GM12878 (cell line): ENCODE measurements at regions not wholly inside any gene's neighbourhood (a gene's known extent, or its start where the extent isn't known, plus 50 kb on each side); places are given as distances from the start of the nearest gene placed in this dataset.

Experiments
- ATAC-seq: fragments of 200-7000 bp; cut with Tn5 transposase; 3 replicates; pipeline ENCODE4 v1.9.1; 2020; ENCODE audit warnings: mild to moderate bottlenecking, moderate library complexity
- BruUV-seq: library from RNA; stranded (reverse); fragments of 400-500 nt; replicated peaks from 2 replicates; lab custom pipeline; 2021; lab: Mats Ljungman, UMichigan
- CTCF ChIA-PET: fragments of 300-600 bp; sonication (Branson Sonifier 250); formaldehyde crosslinking; extraction: SDS; loops from one replicate; lab custom pipeline; 2021; ENCODE audit warnings: inconsistent platforms; lab: Yijun Ruan, JAX
- POLR2A ChIA-PET: fragments of 350-600 bp; formaldehyde crosslinking; extraction: SDS; loops from one replicate; lab custom pipeline; 2021; ENCODE audit warnings: inconsistent platforms; lab: Charles Lee
- RAD21 ChIA-PET: fragments of 300-600 bp; sonication (Branson Sonifier 250); formaldehyde crosslinking; loops from one replicate; lab custom pipeline; 2023; ENCODE audit warnings: antibody characterized with exemption; ENCODE audit not compliant: unreplicated experiment; lab: Charles Lee
- SMC1A ChIA-PET: fragments of 300-600 bp; sonication (Branson Sonifier 250); formaldehyde crosslinking; loops from one replicate; lab custom pipeline; 2023; ENCODE audit not compliant: unreplicated experiment, uncharacterized antibody; lab: Charles Lee
- DNase-seq: peaks from one replicate; pipeline ENCODE4 v3.0.0-alpha.2; 2011; ENCODE audit warnings: low read depth, low spot score
- FAIRE-seq: peaks from 3 replicates; lab custom pipeline; 2011; peaks lifted over from hg19 to GRCh38; lab: Jason Lieb, UNC
- H2AFZ ChIP-seq: 2 replicates; pipeline ENCODE4 v1.6.0; 2011; ENCODE audit warnings: low read depth, low read length, control low read depth; ENCODE audit not compliant: control insufficient read depth
- H3K27ac ChIP-seq: 2 replicates; pipeline ENCODE4 v1.5.1; 2011; ENCODE audit warnings: control low read depth; ENCODE audit not compliant: control insufficient read depth, insufficient read depth
- H3K27me3 ChIP-seq, 2 experiments: replicated peaks in 1 of 2; 2 replicates each; pipeline versions ENCODE4 v1.6.0 to v1.6.1; 2011; ENCODE audit warnings: low read length in 1 of 2; ENCODE audit not compliant: control insufficient read depth in 2 of 2, insufficient read depth in 2 of 2
- H3K36me3 ChIP-seq, 2 experiments: 2 replicates each; pipeline ENCODE4 v1.5.1; 2011; ENCODE audit warnings: low read length in 1 of 2; ENCODE audit not compliant: control insufficient read depth in 2 of 2, insufficient read depth in 2 of 2
- H3K4me1 ChIP-seq: 2 replicates; pipeline ENCODE4 v1.6.1; 2011; ENCODE audit warnings: mild to moderate bottlenecking, low read length, moderate library complexity, mixed read lengths; ENCODE audit not compliant: control insufficient read depth, insufficient read depth
- H3K4me2 ChIP-seq: 2 replicates; pipeline ENCODE4 v1.6.0; 2011; ENCODE audit warnings: control low read depth; ENCODE audit not compliant: control insufficient read depth, insufficient read depth
- H3K4me3 ChIP-seq: fragments of 200-600 bp; sonication (generic); 2 replicates; pipeline ENCODE4 v1.5.1; 2016
- H3K79me2 ChIP-seq: 2 replicates; pipeline ENCODE4 v1.6.0; 2011; ENCODE audit warnings: low read length; ENCODE audit not compliant: control insufficient read depth, insufficient read depth
- H3K9ac ChIP-seq: 2 replicates; pipeline ENCODE4 v1.8.0; 2011; ENCODE audit warnings: low read length, control low read depth, mixed read lengths; ENCODE audit not compliant: control insufficient read depth, insufficient read depth
- H3K9me3 ChIP-seq: replicated peaks from 3 replicates; pipeline ENCODE4 v1.5.1; 2011; ENCODE audit warnings: mild to moderate bottlenecking, low read length; ENCODE audit not compliant: control insufficient read depth, insufficient read depth
- H4K20me1 ChIP-seq: 2 replicates; pipeline ENCODE4 v1.6.0; 2011; ENCODE audit not compliant: control insufficient read depth, insufficient read depth
- CBX5 ChIP-seq: sonication (generic); IDR thresholded peaks from 2 replicates; pipeline ENCODE4 v1.6.1; 2016; ENCODE audit warnings: low read depth, moderate library complexity, mild to moderate bottlenecking, inconsistent platforms
- ESRRA ChIP-seq: IDR thresholded peaks from 2 replicates; pipeline ENCODE4 v1.6.1; 2012; ENCODE audit warnings: mild to moderate bottlenecking, low read length, improper control_type of control experiment
- FOXM1 ChIP-seq: IDR thresholded peaks from 2 replicates; pipeline ENCODE4 v1.6.1; 2012; ENCODE audit warnings: low read depth, mild to moderate bottlenecking, inconsistent platforms, low read length, moderate library complexity
- HSF1 ChIP-seq: fragments of 150-350 bp; IDR thresholded peaks from 2 replicates; pipeline ENCODE4 v1.6.1; 2014; ENCODE audit warnings: mild to moderate bottlenecking, low read depth, low read length
- JUND ChIP-seq: IDR thresholded peaks from 2 replicates; pipeline ENCODE4 v1.6.1; 2012; ENCODE audit warnings: low read depth, mild to moderate bottlenecking, low read length, improper control_type of control experiment, moderate library complexity
- RELA ChIP-seq: fragments of 450-650 bp; IDR thresholded peaks from 2 replicates; pipeline ENCODE4 v1.8.0; 2014; ENCODE audit warnings: borderline replicate concordance; ENCODE audit not compliant: partially characterized antibody
- RFX5 ChIP-seq: IDR thresholded peaks from 2 replicates; pipeline ENCODE4 v1.6.1; 2011; ENCODE audit warnings: low read depth, low read length, improper control_type of control experiment
- SMAD1 ChIP-seq: fragments of 450-650 bp; IDR thresholded peaks from 2 replicates; pipeline ENCODE4 v1.6.1; 2018; ENCODE audit warnings: mild to moderate bottlenecking, low read depth; ENCODE audit not compliant: partially characterized antibody
- SMC3 ChIP-seq: IDR thresholded peaks from 2 replicates; pipeline ENCODE4 v1.6.1; 2011; ENCODE audit warnings: low read length, improper control_type of control experiment, borderline replicate concordance
- STAT1 ChIP-seq: fragments of 450-650 bp; conservative IDR thresholded peaks from 2 replicates; pipeline ENCODE4 v1.6.1; 2014; ENCODE audit warnings: antibody characterized with exemption, mild to moderate bottlenecking
- STAT3 ChIP-seq: IDR thresholded peaks from 2 replicates; pipeline ENCODE4 v1.6.1; 2011; ENCODE audit warnings: low read depth, low read length, improper control_type of control experiment
- WGBS: methylation state at CpG from one replicate; pipeline ENCODE4 v1.1.6; 2016; ENCODE audit warnings: low lambda C conversion rate; ENCODE audit not compliant: insufficient replicate concordance, insufficient coverage; ENCODE audit errors: missing lambda C conversion rate; 5-methylcytosine and 5-hydroxymethylcytosine counted together
- in situ Hi-C: fragments of 300-500 bp; cut with MboI; formaldehyde crosslinking; loops from 9 replicates; pipeline ENCODE4 v1.14.3; 2018; ENCODE audit warnings: mixed read lengths
- intact Hi-C: fragments of 100-400 bp; cut with micrococcal nuclease; formaldehyde crosslinking; loops from one replicate; pipeline ENCODE4 v1.14.2; 2022; ENCODE audit not compliant: unreplicated experiment
- TF ChIP-seq, protein P1 (sequence below): fragments of 450-650 bp; IDR thresholded peaks from 2 replicates; pipeline ENCODE4 v1.6.1; 2017; ENCODE audit warnings: mild to moderate bottlenecking, moderate library complexity

DNA sequence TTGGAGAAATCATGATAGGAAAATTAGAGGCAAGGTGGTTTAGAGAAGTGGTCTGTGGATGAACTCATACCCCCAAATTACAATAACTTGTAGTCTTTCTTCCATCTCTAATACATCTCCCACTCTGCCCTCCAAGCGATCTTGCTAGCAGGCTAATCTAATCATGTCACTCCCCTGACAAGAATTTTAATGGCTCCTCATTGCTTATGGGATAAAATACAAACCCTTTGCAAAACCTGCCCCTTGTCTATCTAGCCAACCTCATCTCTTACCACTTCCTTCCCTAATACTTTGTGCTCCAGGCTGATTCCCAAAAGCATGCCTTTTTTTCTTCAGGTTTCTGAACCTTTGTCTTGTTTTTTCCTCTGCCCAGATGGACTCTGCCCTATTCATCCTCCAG lies 71.3 kb upstream of the LRRN2 start:
- Histone ChIP-seq H3K4me2 (no peak overlapping the region), H4K20me1 (no peaks in the 10 kb centered on the region), H3K9me3 (no peaks in the 10 kb centered on the region), H3K4me3 (no peak overlapping the region), H2AFZ (no peak overlapping the region), H3K4me1 (no peaks in the 10 kb centered on the region), H3K36me3 (no peaks in the 10 kb centered on the region), H3K27ac (no peak overlapping the region), H3K9ac (no peak overlapping the region), H3K79me2 (no peaks in the 10 kb centered on the region), H3K27me3 (peaks cover 0 to 5% of the 10 kb centered on the region in 2 experiments; a peak in 2 of 4 replicates)
- 17% methylated on average over 1 of the region's 1 CpG for WGBS
- RAD21 ChIA-PET: no interaction called here
- ATAC-seq: no peak
- CTCF ChIA-PET: interaction anchor here (2.0 kb wide), 1 partner anchor 10 kb away, joined by 9 read pairs; no protein-coding TSS in a partner anchor
- SMC1A ChIA-PET: no interaction called here
- POLR2A ChIA-PET: no interaction called here
- BruUV-seq: no TSS peak
- FAIRE-seq: no peak
- intact Hi-C loops: no loop called here
- in situ Hi-C loops: no loop called here
- DNase-seq: no peak
- TF ChIP-seq CBX5 (no peak), JUND (no peak), RELA (no peak), FOXM1 (no peak), STAT1 (no peak), STAT3 (no peak), HSF1 (no peak), SMAD1 (no peak), SMC3 (no peak), ESRRA (no peak), RFX5 (no peak)
- TF ChIP-seq, protein P1, sequence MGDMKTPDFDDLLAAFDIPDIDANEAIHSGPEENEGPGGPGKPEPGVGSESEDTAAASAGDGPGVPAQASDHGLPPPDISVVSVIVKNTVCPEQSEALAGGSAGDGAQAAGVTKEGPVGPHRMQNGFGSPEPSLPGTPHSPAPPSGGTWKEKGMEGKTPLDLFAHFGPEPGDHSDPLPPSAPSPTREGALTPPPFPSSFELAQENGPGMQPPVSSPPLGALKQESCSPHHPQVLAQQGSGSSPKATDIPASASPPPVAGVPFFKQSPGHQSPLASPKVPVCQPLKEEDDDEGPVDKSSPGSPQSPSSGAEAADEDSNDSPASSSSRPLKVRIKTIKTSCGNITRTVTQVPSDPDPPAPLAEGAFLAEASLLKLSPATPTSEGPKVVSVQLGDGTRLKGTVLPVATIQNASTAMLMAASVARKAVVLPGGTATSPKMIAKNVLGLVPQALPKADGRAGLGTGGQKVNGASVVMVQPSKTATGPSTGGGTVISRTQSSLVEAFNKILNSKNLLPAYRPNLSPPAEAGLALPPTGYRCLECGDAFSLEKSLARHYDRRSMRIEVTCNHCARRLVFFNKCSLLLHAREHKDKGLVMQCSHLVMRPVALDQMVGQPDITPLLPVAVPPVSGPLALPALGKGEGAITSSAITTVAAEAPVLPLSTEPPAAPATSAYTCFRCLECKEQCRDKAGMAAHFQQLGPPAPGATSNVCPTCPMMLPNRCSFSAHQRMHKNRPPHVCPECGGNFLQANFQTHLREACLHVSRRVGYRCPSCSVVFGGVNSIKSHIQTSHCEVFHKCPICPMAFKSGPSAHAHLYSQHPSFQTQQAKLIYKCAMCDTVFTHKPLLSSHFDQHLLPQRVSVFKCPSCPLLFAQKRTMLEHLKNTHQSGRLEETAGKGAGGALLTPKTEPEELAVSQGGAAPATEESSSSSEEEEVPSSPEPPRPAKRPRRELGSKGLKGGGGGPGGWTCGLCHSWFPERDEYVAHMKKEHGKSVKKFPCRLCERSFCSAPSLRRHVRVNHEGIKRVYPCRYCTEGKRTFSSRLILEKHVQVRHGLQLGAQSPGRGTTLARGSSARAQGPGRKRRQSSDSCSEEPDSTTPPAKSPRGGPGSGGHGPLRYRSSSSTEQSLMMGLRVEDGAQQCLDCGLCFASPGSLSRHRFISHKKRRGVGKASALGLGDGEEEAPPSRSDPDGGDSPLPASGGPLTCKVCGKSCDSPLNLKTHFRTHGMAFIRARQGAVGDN: no peak
